HepG2 (cell line): ENCODE measurements at regions not wholly inside any gene's neighbourhood (a gene's known extent, or its start where the extent isn't known, plus 50 kb on each side); places are given as distances from the start of the nearest gene placed in this dataset.
A peak's percentile ranks its signal among the peaks of the same experiment; 100 is the strongest.

Source experiments
- ATAC-seq: fragments of 200-7000 bp; cut with Tn5 transposase; 3 replicates; pipeline ENCODE4 v1.9.1; 2020; ENCODE audit warnings: mild to moderate bottlenecking, moderate library complexity
- BruUV-seq: library from RNA; stranded (reverse); fragments of 400-500 nt; replicated peaks from 2 replicates; lab custom pipeline; 2021; lab: Mats Ljungman, UMichigan
- CTCF ChIA-PET: fragments of 300-600 bp; formaldehyde crosslinking; extraction: SDS; loops from one replicate; lab custom pipeline; 2021; ENCODE audit warnings: low total read pairs, inconsistent platforms, low intra/inter-chr PET ratio; lab: Yijun Ruan, JAX
- POLR2A ChIA-PET: fragments of 350-600 bp; sonication (Branson Sonifier 250); formaldehyde crosslinking; loops from one replicate; lab custom pipeline; 2020; ENCODE audit warnings: antibody characterized with exemption, inconsistent platforms; lab: Yijun Ruan, JAX
- DNase-seq: peaks from one replicate; pipeline ENCODE4 v3.0.0-alpha.2; 2015; ENCODE audit warnings: low spot score
- FAIRE-seq: peaks from 3 replicates; lab custom pipeline; 2011; peaks lifted over from hg19 to GRCh38; lab: Jason Lieb, UNC
- H2AFZ ChIP-seq: one replicate; pipeline ENCODE4 v1.6.1; 2011; ENCODE audit warnings: low read length, inconsistent platforms
- H3K27ac ChIP-seq: fragments of 300-600 bp; 3 replicates; pipeline ENCODE4 v1.8.0; 2011; ENCODE audit warnings: mixed run types, mild to moderate bottlenecking, mixed read lengths, low read length, inconsistent platforms; ENCODE audit not compliant: insufficient read depth; ENCODE audit errors: extremely low read length
- H3K27me3 ChIP-seq, 2 experiments: fragments of 200-600 bp in 1 of 2; 2 replicates in 1 of 2; 3 replicates in 1 of 2; pipeline versions ENCODE4 v1.6.0 to v1.8.0; 2011; ENCODE audit warnings: low read length in 2 of 2, mild to moderate bottlenecking in 2 of 2, moderate library complexity in 2 of 2, inconsistent platforms in 1 of 2; ENCODE audit not compliant: insufficient read depth in 2 of 2, control insufficient read depth in 1 of 2
- H3K36me3 ChIP-seq, 2 experiments: fragments of 200-600 bp in 1 of 2; replicated peaks in 1 of 2; 2 replicates in 1 of 2; 3 replicates in 1 of 2; pipeline versions ENCODE4 v1.5.1 to v1.8.0; 2011; ENCODE audit warnings: low read length in 2 of 2, inconsistent platforms in 1 of 2; ENCODE audit not compliant: insufficient read depth in 2 of 2, control insufficient read depth in 1 of 2
- H3K4me1 ChIP-seq: 2 replicates; pipeline ENCODE4 v1.5.1; 2012; ENCODE audit warnings: low read length, inconsistent platforms; ENCODE audit not compliant: insufficient read depth
- H3K4me2 ChIP-seq: 2 replicates; pipeline ENCODE4 v1.6.0; 2011; ENCODE audit warnings: low read depth, low read length, inconsistent platforms
- H3K4me3 ChIP-seq, 3 experiments: fragments of 200-600 bp in 1 of 3; sonication (generic), shearing (Covaris generic) in 1 of 3; replicated peaks in 1 of 3; 2 replicates each; pipeline ENCODE4 v1.5.1; 2011 to 2016; ENCODE audit warnings: low read length in 3 of 3, inconsistent platforms in 2 of 3, low read depth in 2 of 3, mild to moderate bottlenecking in 2 of 3, control low read depth in 1 of 3, mixed read lengths in 1 of 3; ENCODE audit not compliant: insufficient read depth in 1 of 3
- H3K79me2 ChIP-seq: one replicate; pipeline ENCODE4 v1.6.1; 2011; ENCODE audit warnings: low read length, inconsistent platforms; ENCODE audit not compliant: insufficient read depth
- H3K9ac ChIP-seq: 2 replicates; pipeline ENCODE4 v1.6.0; 2011; ENCODE audit warnings: mild to moderate bottlenecking, low read depth, low read length, inconsistent platforms; ENCODE audit not compliant: insufficient read depth
- H3K9me3 ChIP-seq: 2 replicates; pipeline ENCODE4 v1.5.1; 2012; ENCODE audit warnings: mild to moderate bottlenecking, low read length
- H4K20me1 ChIP-seq: 2 replicates; pipeline ENCODE4 v1.6.0; 2011; ENCODE audit warnings: inconsistent platforms, mild to moderate bottlenecking, low read length, moderate library complexity; ENCODE audit not compliant: insufficient read depth
- ARID3A ChIP-seq: IDR thresholded peaks from 2 replicates; pipeline ENCODE4 v1.6.1; 2012; ENCODE audit warnings: low read depth, low read length, improper control_type of control experiment
- CREM ChIP-seq, 2 experiments: sonication (generic) in 1 of 2; formaldehyde crosslinking in 1 of 2; IDR thresholded peaks; 2 replicates each; pipeline versions ENCODE4 v1.4.0 to v1.6.1; 2016 to 2020; ENCODE audit warnings: antibody characterized with exemption in 1 of 2, mild to moderate bottlenecking in 1 of 2, missing genetic modification reagents in 1 of 2
- ELF3 ChIP-seq: IDR thresholded peaks from 2 replicates; pipeline ENCODE4 v1.6.1; 2016; ENCODE audit warnings: missing genetic modification reagents, missing compliant biosample characterization
- FOXJ3 ChIP-seq: sonication (generic); formaldehyde crosslinking; IDR thresholded peaks from 2 replicates; pipeline ENCODE4 v1.4.0; 2020; ENCODE audit warnings: missing genetic modification reagents, mild to moderate bottlenecking, borderline replicate concordance
- GATAD2A ChIP-seq: IDR thresholded peaks from 2 replicates; pipeline ENCODE4 v1.6.1; 2016
- HDAC2 ChIP-seq: sonication (generic); formaldehyde crosslinking; IDR thresholded peaks from 2 replicates; pipeline ENCODE4 v1.4.0; 2020; ENCODE audit warnings: missing genetic modification reagents
- HNF4A ChIP-seq: sonication (generic); formaldehyde crosslinking; IDR thresholded peaks from 2 replicates; pipeline ENCODE4 v1.4.0; 2020; ENCODE audit warnings: missing genetic modification reagents
- MAFF ChIP-seq: IDR thresholded peaks from 2 replicates; pipeline ENCODE4 v1.6.1; 2011; ENCODE audit warnings: low read depth, low read length, improper control_type of control experiment
- MED1 ChIP-seq: sonication (generic); formaldehyde crosslinking; IDR thresholded peaks from 2 replicates; pipeline ENCODE4 v1.4.0; 2020; ENCODE audit warnings: missing genetic modification reagents
- SAP130 ChIP-seq: IDR thresholded peaks from 2 replicates; pipeline ENCODE4 v1.6.1; 2016; ENCODE audit warnings: low read depth
- SMAD1 ChIP-seq: sonication (generic); formaldehyde crosslinking; IDR thresholded peaks from 2 replicates; pipeline ENCODE4 v1.4.0; 2020; ENCODE audit warnings: missing genetic modification reagents, low read depth, mild to moderate bottlenecking, borderline replicate concordance
- SOX13 ChIP-seq, 3 experiments: fragments of 450-650 bp in 1 of 3; sonication (generic) in 1 of 3; formaldehyde crosslinking in 1 of 3; IDR thresholded peaks in 2 of 3; conservative IDR thresholded peaks in 1 of 3; 2 replicates each; pipeline versions ENCODE4 v1.5.0 to v1.6.1; 2016 to 2020; ENCODE audit warnings: antibody characterized with exemption in 1 of 3, mild to moderate bottlenecking in 1 of 3, missing compliant biosample characterization in 1 of 3, missing genetic modification reagents in 1 of 3, moderate library complexity in 1 of 3
- TCF7 ChIP-seq: sonication (generic); IDR thresholded peaks from 2 replicates; pipeline ENCODE4 v1.6.1; 2016; ENCODE audit warnings: antibody characterized with exemption, low read depth
- ZNF331 ChIP-seq: sonication (generic); formaldehyde crosslinking; IDR thresholded peaks from 2 replicates; pipeline ENCODE4 v1.4.0; 2020; ENCODE audit warnings: missing genetic modification reagents
- WGBS: methylation state at CpG from one replicate; pipeline ENCODE4 v1.1.6; 2017; ENCODE audit warnings: low lambda C conversion rate; 5-methylcytosine and 5-hydroxymethylcytosine counted together
- in situ Hi-C: cut with HindIII; loops from 2 replicates; pipeline ENCODE4 v1.10.0; 2017; ENCODE audit warnings: low pct_unique_long_range_greater_than_20kb; ENCODE audit not compliant: extremely low pct_ligation_motif_present
- intact Hi-C: fragments of 100-400 bp; cut with micrococcal nuclease; formaldehyde crosslinking; loops from one replicate; pipeline ENCODE4 v1.10.0; 2022; ENCODE audit not compliant: unreplicated experiment
- TF ChIP-seq, protein P1 (sequence below): sonication (generic); formaldehyde crosslinking; conservative IDR thresholded peaks from 2 replicates; pipeline ENCODE4 v1.4.0; 2020; ENCODE audit warnings: mild to moderate bottlenecking, missing genetic modification reagents, moderate library complexity
- TF ChIP-seq, protein P2 (sequence below): sonication (generic); formaldehyde crosslinking; IDR thresholded peaks from 2 replicates; pipeline ENCODE4 v1.4.0; 2020; ENCODE audit warnings: missing genetic modification reagents, borderline replicate concordance
- TF ChIP-seq, protein P3 (sequence below): IDR thresholded peaks from 2 replicates; pipeline ENCODE4 v1.6.1; 2016; ENCODE audit warnings: mild to moderate bottlenecking

GRCh38 chr3:113103588-113103987 lies 107.8 kb upstream of the BOC start:
- peak; percentile 72 for ATAC-seq
- no TSS peak for BruUV-seq
- no peak overlapping the region for H3K27ac ChIP-seq
- peak; percentile 71 for DNase-seq
- H3K9me3 ChIP-seq = no peaks in the 10 kb centered on the region
- H3K9ac ChIP-seq = no peak overlapping the region
- in situ Hi-C loops (no loop called here), intact Hi-C loops (no loop called here)
- peak overlapping the region; percentile 41 for H3K4me2 ChIP-seq
- H2AFZ ChIP-seq = no peak overlapping the region
- ChIA-PET CTCF (no interaction called here), POLR2A (no interaction called here)
- no peak overlapping the region; a peak in 1 of 6 replicates for H3K4me3 ChIP-seq
- H3K27me3 ChIP-seq = no peaks in the 10 kb centered on the region
- H3K4me1 ChIP-seq = peaks cover 20% of the 10 kb centered on the region
- no peaks in the 10 kb centered on the region for H3K36me3 ChIP-seq
- FAIRE-seq = peak; percentile 53
- H4K20me1 ChIP-seq = no peaks in the 10 kb centered on the region
- WGBS = 0% methylated on average over 2 of the region's 2 CpGs
- H3K79me2 ChIP-seq = no peaks in the 10 kb centered on the region
- peak; percentile 73 for TF ChIP-seq ELF3 (CRISPR knock-in tag)
- TF ChIP-seq HNF4A (CRISPR knock-in tag) = peak; percentile 69
- peak; percentile 15; the same call in 1 of the 2 replicates for TF ChIP-seq SAP130 (CRISPR knock-in tag)
- TF ChIP-seq ARID3A = peak; percentile 31; the same call in 1 of the 2 replicates
- peak; percentile 78 for TF ChIP-seq TCF7
- no peak for TF ChIP-seq SMAD1 (CRISPR knock-in tag)
- TF ChIP-seq FOXJ3 = peak; percentile 33; the same call in 1 of the 2 replicates
- TF ChIP-seq, protein P1, sequence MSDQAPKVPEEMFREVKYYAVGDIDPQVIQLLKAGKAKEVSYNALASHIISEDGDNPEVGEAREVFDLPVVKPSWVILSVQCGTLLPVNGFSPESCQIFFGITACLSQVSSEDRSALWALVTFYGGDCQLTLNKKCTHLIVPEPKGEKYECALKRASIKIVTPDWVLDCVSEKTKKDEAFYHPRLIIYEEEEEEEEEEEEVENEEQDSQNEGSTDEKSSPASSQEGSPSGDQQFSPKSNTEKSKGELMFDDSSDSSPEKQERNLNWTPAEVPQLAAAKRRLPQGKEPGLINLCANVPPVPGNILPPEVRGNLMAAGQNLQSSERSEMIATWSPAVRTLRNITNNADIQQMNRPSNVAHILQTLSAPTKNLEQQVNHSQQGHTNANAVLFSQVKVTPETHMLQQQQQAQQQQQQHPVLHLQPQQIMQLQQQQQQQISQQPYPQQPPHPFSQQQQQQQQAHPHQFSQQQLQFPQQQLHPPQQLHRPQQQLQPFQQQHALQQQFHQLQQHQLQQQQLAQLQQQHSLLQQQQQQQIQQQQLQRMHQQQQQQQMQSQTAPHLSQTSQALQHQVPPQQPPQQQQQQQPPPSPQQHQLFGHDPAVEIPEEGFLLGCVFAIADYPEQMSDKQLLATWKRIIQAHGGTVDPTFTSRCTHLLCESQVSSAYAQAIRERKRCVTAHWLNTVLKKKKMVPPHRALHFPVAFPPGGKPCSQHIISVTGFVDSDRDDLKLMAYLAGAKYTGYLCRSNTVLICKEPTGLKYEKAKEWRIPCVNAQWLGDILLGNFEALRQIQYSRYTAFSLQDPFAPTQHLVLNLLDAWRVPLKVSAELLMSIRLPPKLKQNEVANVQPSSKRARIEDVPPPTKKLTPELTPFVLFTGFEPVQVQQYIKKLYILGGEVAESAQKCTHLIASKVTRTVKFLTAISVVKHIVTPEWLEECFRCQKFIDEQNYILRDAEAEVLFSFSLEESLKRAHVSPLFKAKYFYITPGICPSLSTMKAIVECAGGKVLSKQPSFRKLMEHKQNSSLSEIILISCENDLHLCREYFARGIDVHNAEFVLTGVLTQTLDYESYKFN = peak; percentile 58
- TF ChIP-seq, protein P2, sequence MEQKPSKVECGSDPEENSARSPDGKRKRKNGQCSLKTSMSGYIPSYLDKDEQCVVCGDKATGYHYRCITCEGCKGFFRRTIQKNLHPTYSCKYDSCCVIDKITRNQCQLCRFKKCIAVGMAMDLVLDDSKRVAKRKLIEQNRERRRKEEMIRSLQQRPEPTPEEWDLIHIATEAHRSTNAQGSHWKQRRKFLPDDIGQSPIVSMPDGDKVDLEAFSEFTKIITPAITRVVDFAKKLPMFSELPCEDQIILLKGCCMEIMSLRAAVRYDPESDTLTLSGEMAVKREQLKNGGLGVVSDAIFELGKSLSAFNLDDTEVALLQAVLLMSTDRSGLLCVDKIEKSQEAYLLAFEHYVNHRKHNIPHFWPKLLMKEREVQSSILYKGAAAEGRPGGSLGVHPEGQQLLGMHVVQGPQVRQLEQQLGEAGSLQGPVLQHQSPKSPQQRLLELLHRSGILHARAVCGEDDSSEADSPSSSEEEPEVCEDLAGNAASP = peak; percentile 17; the same call in 1 of the 2 replicates
- TF ChIP-seq MED1 = 0 out of 2 replicates have a peak, but pooled peaks have one; percentile 18
- TF ChIP-seq GATAD2A (CRISPR knock-in tag) = peak; percentile 62
- peak; percentile 55; the same call in 1 of the 2 replicates for TF ChIP-seq HDAC2 (CRISPR knock-in tag)
- TF ChIP-seq, protein P3, sequence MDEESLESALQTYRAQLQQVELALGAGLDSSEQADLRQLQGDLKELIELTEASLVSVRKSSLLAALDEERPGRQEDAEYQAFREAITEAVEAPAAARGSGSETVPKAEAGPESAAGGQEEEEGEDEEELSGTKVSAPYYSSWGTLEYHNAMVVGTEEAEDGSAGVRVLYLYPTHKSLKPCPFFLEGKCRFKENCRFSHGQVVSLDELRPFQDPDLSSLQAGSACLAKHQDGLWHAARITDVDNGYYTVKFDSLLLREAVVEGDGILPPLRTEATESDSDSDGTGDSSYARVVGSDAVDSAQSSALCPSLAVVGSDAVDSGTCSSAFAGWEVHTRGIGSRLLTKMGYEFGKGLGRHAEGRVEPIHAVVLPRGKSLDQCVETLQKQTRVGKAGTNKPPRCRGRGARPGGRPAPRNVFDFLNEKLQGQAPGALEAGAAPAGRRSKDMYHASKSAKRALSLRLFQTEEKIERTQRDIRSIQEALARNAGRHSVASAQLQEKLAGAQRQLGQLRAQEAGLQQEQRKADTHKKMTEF (CRISPR knock-in tag) = peak; percentile 29; the same call in 1 of the 2 replicates
- 0 out of 2 replicates have a peak, but pooled peaks have one; percentile 12 for TF ChIP-seq ZNF331
- peak; percentile 71 for TF ChIP-seq MAFF
- peak; percentile 66; the same call in 1 of the 2 replicates for TF ChIP-seq CREM (IDR thresholded peaks at IDR 0.05)
- TF ChIP-seq CREM (CRISPR knock-in tag; IDR thresholded peaks at IDR 0.05) = no peak
- TF ChIP-seq SOX13 (IDR thresholded peaks at IDR 0.05) = no peak
- TF ChIP-seq SOX13 (CRISPR knock-in tag; conservative IDR thresholded peaks at IDR 0.05 in 1 of 2, IDR thresholded peaks at IDR 0.05 in 1 of 2) = peak in 1 of 2 experiments; percentile 67; a peak in 1 of 4 replicates
